Loucy (cell line): ENCODE measurements at regions not wholly inside any gene's neighbourhood (a gene's known extent, or its start where the extent isn't known, plus 50 kb on each side); places are given as distances from the start of the nearest gene placed in this dataset.

Experiments
- EZH2phosphoT487 ChIP-seq: fragments of 200-600 bp; IDR thresholded peaks from 2 replicates; pipeline ENCODE4 v1.6.1; 2018; ENCODE audit warnings: antibody characterized with exemption, mild to moderate bottlenecking, moderate library complexity, borderline replicate concordance
- TF ChIP-seq, protein P1 (sequence below): fragments of 200-600 bp; sonication (generic); conservative IDR thresholded peaks from 2 replicates; pipeline ENCODE4 v1.5.1; 2014; ENCODE audit warnings: mild to moderate bottlenecking, antibody characterized with exemption, low read length

DNA sequence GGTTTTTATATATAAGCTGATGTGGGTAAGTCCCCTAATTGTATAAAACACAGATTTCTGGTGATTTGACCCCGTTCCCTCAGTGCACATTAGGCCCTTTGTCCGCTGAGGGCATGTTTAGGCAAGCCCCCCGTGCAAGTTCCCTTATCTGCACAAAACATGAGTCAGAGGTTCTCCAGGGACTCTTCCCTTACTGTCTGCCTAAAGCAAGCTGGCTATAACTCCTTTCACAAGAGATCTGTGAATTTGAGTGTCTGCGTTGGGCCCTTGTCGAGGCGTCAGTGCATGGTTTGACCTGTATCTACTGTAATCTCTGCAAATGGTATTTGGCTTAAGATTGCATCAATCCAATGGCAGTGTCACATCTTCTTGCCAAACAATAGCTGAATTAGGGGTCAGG, 712.8 kb downstream of the CDH8 start:
- TF ChIP-seq, protein P1, sequence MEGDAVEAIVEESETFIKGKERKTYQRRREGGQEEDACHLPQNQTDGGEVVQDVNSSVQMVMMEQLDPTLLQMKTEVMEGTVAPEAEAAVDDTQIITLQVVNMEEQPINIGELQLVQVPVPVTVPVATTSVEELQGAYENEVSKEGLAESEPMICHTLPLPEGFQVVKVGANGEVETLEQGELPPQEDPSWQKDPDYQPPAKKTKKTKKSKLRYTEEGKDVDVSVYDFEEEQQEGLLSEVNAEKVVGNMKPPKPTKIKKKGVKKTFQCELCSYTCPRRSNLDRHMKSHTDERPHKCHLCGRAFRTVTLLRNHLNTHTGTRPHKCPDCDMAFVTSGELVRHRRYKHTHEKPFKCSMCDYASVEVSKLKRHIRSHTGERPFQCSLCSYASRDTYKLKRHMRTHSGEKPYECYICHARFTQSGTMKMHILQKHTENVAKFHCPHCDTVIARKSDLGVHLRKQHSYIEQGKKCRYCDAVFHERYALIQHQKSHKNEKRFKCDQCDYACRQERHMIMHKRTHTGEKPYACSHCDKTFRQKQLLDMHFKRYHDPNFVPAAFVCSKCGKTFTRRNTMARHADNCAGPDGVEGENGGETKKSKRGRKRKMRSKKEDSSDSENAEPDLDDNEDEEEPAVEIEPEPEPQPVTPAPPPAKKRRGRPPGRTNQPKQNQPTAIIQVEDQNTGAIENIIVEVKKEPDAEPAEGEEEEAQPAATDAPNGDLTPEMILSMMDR: no peak
- no peak for TF ChIP-seq EZH2phosphoT487
